PC-3 (cell line): ENCODE measurements at regions not wholly inside any gene's neighbourhood (a gene's known extent, or its start where the extent isn't known, plus 50 kb on each side); places are given as distances from the start of the nearest gene placed in this dataset.

Experiments used
- ATAC-seq: fragments of 200-7000 bp; cut with Tn5 transposase; 2 replicates; pipeline ENCODE4 v1.9.1; 2020; ENCODE audit warnings: mild to moderate bottlenecking, moderate library complexity
- BruUV-seq: library from RNA; stranded (reverse); fragments of 400-500 nt; replicated peaks from 2 replicates; lab custom pipeline; 2021; lab: Mats Ljungman, UMichigan
- CTCF ChIA-PET: fragments of 300-600 bp; sonication (Branson Sonifier 250); formaldehyde crosslinking; loops from one replicate; lab custom pipeline; 2022; ENCODE audit warnings: antibody characterized with exemption; lab: Charles Lee
- POLR2A ChIA-PET: fragments of 300-600 bp; sonication (Branson Sonifier 250); formaldehyde crosslinking; loops from one replicate; lab custom pipeline; 2022; ENCODE audit warnings: antibody characterized with exemption; ENCODE audit not compliant: unreplicated experiment; lab: Charles Lee
- DNase-seq: peaks from one replicate; pipeline ENCODE4 v3.0.0-alpha.2; 2015
- H2AFZ ChIP-seq: fragments of 300-600 bp; sonication (generic); 2 replicates; pipeline ENCODE4 v1.6.0; 2016; ENCODE audit warnings: antibody characterized with exemption, low read length
- H3F3A ChIP-seq: fragments of 300-600 bp; sonication (generic); one replicate; pipeline ENCODE4 v1.6.0; 2017; ENCODE audit warnings: antibody characterized with exemption, low read length, control low read depth, mild to moderate bottlenecking; ENCODE audit not compliant: unreplicated experiment
- H3K27ac ChIP-seq: fragments of 300-600 bp; sonication (generic); 2 replicates; pipeline ENCODE4 v1.5.1; 2016; ENCODE audit warnings: mild to moderate bottlenecking, low read length
- H3K27me3 ChIP-seq: fragments of 300-600 bp; sonication (generic); 2 replicates; pipeline ENCODE4 v1.6.1; 2016; ENCODE audit warnings: low read length, mixed read lengths
- H3K36me3 ChIP-seq: fragments of 300-600 bp; sonication (generic); 2 replicates; pipeline ENCODE4 v1.6.1; 2016; ENCODE audit warnings: low read depth, mixed run types, low read length, mixed read lengths
- H3K4me1 ChIP-seq: fragments of 300-600 bp; sonication (generic); 2 replicates; pipeline ENCODE4 v1.5.1; 2016; ENCODE audit warnings: low read length; ENCODE audit not compliant: insufficient read depth
- H3K4me2 ChIP-seq: fragments of 300-600 bp; sonication (generic); 2 replicates; pipeline ENCODE4 v1.6.0; 2016; ENCODE audit warnings: low read length
- H3K4me3 ChIP-seq: fragments of 300-600 bp; sonication (generic); 2 replicates; pipeline ENCODE4 v1.5.1; 2016; ENCODE audit warnings: mild to moderate bottlenecking, low read length, mixed read lengths
- H3K79me2 ChIP-seq: fragments of 300-600 bp; sonication (generic); 2 replicates; pipeline ENCODE4 v1.6.1; 2017; ENCODE audit warnings: low read length, mixed read lengths
- H3K9ac ChIP-seq: fragments of 300-600 bp; sonication (generic); 2 replicates; pipeline ENCODE4 v1.6.0; 2016; ENCODE audit warnings: mild to moderate bottlenecking, low read length
- H3K9me2 ChIP-seq: fragments of 300-600 bp; sonication (generic); replicated peaks from 2 replicates; pipeline ENCODE4 v1.6.1; 2016; ENCODE audit warnings: mixed run types, low read length, mixed read lengths
- H3K9me3 ChIP-seq: fragments of 300-600 bp; sonication (generic); 2 replicates; pipeline ENCODE4 v1.6.1; 2016; ENCODE audit warnings: low read length, mixed read lengths
- H4K20me1 ChIP-seq: fragments of 300-600 bp; sonication (generic); 2 replicates; pipeline ENCODE4 v1.6.1; 2016; ENCODE audit warnings: low read length, mixed read lengths
- EZH2 ChIP-seq: fragments of 300-600 bp; sonication (generic); IDR thresholded peaks from one replicate; pipeline ENCODE4 v1.6.1; 2017; ENCODE audit warnings: antibody characterized with exemption, mild to moderate bottlenecking, low read length; ENCODE audit not compliant: unreplicated experiment
- EZH2phosphoT487 ChIP-seq: fragments of 300-600 bp; sonication (generic); IDR thresholded peaks from 2 replicates; pipeline ENCODE4 v1.6.1; 2018; ENCODE audit warnings: mild to moderate bottlenecking, antibody characterized with exemption, low read length, borderline replicate concordance
- intact Hi-C: fragments of 100-400 bp; cut with micrococcal nuclease; formaldehyde crosslinking; loops from 2 replicates; pipeline ENCODE4 v1.9.0; 2023
- TF ChIP-seq, protein P1 (sequence below): fragments of 300-600 bp; sonication (generic); conservative IDR thresholded peaks from 2 replicates; pipeline ENCODE4 v1.5.1; 2017; ENCODE audit warnings: antibody characterized with exemption, low read depth, mild to moderate bottlenecking, low read length

DNA sequence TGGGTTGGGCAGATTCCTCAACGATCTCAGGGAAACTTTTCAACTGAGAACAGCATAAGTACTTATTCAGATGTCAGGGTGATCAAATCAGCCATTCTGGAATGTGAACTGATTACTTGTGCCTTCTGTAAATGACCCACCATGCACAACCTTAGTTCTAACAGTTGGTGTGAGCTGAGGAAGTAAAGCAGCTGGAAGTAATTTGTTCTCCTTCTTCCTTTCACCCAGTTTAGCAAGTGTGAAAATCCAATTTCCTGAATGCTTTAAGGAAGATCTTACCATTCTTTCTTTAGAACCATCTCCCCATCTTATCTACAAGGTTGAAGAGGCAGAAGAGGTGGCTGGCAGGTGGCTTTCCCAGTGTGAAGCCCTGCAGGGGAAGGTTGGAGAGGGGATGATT lies 781.6 kb downstream of the ETS1 start:
- TF ChIP-seq EZH2phosphoT487: no peak
- no peak for TF ChIP-seq EZH2
- TF ChIP-seq, protein P1, sequence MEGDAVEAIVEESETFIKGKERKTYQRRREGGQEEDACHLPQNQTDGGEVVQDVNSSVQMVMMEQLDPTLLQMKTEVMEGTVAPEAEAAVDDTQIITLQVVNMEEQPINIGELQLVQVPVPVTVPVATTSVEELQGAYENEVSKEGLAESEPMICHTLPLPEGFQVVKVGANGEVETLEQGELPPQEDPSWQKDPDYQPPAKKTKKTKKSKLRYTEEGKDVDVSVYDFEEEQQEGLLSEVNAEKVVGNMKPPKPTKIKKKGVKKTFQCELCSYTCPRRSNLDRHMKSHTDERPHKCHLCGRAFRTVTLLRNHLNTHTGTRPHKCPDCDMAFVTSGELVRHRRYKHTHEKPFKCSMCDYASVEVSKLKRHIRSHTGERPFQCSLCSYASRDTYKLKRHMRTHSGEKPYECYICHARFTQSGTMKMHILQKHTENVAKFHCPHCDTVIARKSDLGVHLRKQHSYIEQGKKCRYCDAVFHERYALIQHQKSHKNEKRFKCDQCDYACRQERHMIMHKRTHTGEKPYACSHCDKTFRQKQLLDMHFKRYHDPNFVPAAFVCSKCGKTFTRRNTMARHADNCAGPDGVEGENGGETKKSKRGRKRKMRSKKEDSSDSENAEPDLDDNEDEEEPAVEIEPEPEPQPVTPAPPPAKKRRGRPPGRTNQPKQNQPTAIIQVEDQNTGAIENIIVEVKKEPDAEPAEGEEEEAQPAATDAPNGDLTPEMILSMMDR: no peak
- Histone ChIP-seq H3K27me3 (peaks cover 25% of the 10 kb centered on the region), H3K4me2 (no peak overlapping the region), H3K27ac (no peak overlapping the region), H3K9ac (no peak overlapping the region), H3K79me2 (no peaks in the 10 kb centered on the region), H3K4me3 (no peak overlapping the region), H2AFZ (no peak overlapping the region), H3K9me3 (no peaks in the 10 kb centered on the region), H3K4me1 (no peaks in the 10 kb centered on the region), H3K9me2 (no peaks in the 10 kb centered on the region), H4K20me1 (no peaks in the 10 kb centered on the region), H3K36me3 (no peaks in the 10 kb centered on the region), H3F3A (no peaks in the 10 kb centered on the region)
- DNase-seq: no peak
- no peak for ATAC-seq
- intact Hi-C loops: no loop called here
- POLR2A ChIA-PET: no interaction called here
- no TSS peak for BruUV-seq
- CTCF ChIA-PET: no interaction called here

DNA sequence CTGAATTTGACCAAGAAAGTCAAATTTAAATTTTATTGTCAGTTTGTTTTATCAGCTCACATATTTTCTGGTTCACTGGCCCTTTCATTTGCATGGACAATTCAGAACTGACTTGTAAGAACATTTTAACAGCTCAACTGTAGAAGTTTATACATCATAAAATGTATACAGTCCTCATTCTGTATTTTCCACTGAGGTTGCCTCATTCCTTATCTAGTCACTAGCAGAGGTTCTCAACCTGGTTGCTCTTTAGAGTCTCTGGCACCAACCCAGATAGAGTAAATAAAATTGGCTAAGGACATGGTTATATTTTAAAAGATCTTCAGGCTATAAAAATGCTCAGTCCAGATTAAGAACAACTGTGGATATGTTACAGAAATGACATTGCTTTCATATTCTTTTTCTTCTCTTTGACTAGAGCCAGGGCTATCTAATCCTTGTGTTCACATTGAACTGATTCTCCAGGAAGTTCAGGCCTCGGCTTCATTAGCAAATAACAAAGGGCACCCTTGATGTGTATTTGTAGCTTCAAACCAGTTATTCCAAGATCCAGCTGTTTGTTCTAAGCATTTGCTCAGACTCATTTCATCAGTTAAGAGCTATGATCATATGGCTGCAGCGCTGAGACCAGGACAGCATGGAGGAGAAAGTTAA lies 782.5 kb downstream of the ETS1 start:
- no peaks in the 10 kb centered on the region for H3F3A ChIP-seq
- no TSS peak for BruUV-seq
- intact Hi-C loops: no loop called here
- ATAC-seq (no peak), DNase-seq (no peak)
- no peak overlapping the region for H3K4me3 ChIP-seq
- CTCF ChIA-PET: no interaction called here
- POLR2A ChIA-PET: no interaction called here
- H2AFZ ChIP-seq: no peak overlapping the region
- H3K4me1 ChIP-seq: no peaks in the 10 kb centered on the region
- peaks cover 33% of the 10 kb centered on the region for H3K27me3 ChIP-seq
- no peaks in the 10 kb centered on the region for H3K9me2 ChIP-seq
- no peaks in the 10 kb centered on the region for H3K79me2 ChIP-seq
- no peak for TF ChIP-seq EZH2
- TF ChIP-seq, protein P1: no peak
- TF ChIP-seq EZH2phosphoT487: no peak
- H3K9ac ChIP-seq: no peak overlapping the region
- no peak overlapping the region for H3K4me2 ChIP-seq
- no peaks in the 10 kb centered on the region for H3K9me3 ChIP-seq
- no peaks in the 10 kb centered on the region for H3K36me3 ChIP-seq
- no peaks in the 10 kb centered on the region for H4K20me1 ChIP-seq
- no peak overlapping the region for H3K27ac ChIP-seq

DNA sequence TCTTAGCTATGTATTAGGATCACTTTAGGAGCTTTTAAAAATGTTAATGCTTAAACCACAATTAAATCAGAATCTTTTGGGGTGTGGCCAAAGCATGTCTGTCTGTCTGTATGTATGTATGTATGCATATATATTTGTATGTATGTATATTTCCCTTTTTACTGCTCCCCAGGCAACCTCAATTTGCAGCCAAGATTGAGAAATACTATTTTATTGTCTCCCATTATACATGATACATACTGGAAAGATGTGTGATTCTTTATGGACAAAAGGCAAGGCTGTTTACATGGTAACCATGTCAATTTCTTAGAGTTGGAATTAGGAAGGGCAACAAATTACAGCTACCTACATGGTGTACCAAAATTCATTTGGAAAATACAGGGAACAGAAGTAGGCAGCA lies 783.6 kb downstream of the ETS1 start:
- ATAC-seq (no peak), DNase-seq (no peak)
- no peak overlapping the region for H3K4me3 ChIP-seq
- intact Hi-C loops: no loop called here
- H3K27ac ChIP-seq: no peak overlapping the region
- no peaks in the 10 kb centered on the region for H3K4me1 ChIP-seq
- no peaks in the 10 kb centered on the region for H3F3A ChIP-seq
- no peaks in the 10 kb centered on the region for H4K20me1 ChIP-seq
- TF ChIP-seq, protein P1: no peak
- no peaks in the 10 kb centered on the region for H3K9me3 ChIP-seq
- no peaks in the 10 kb centered on the region for H3K36me3 ChIP-seq
- H3K79me2 ChIP-seq: no peaks in the 10 kb centered on the region
- ChIA-PET POLR2A (no interaction called here), CTCF (no interaction called here)
- no peak overlapping the region for H3K4me2 ChIP-seq
- H3K9me2 ChIP-seq: no peaks in the 10 kb centered on the region
- peaks cover 38% of the 10 kb centered on the region for H3K27me3 ChIP-seq
- H2AFZ ChIP-seq: no peak overlapping the region
- no peak overlapping the region for H3K9ac ChIP-seq
- BruUV-seq: no TSS peak
